GM18907 (cell line): ENCODE measurements at regions not wholly inside any gene's neighbourhood (a gene's known extent, or its start where the extent isn't known, plus 50 kb on each side); places are given as distances from the start of the nearest gene placed in this dataset.
"Not testable (repeated sequence)": the region's sequence is repeated elsewhere in the genome, so short reads cannot be mapped to it uniquely, and the experiment has no call there.

Source experiments
- ATAC-seq: cut with Tn5 transposase; IDR thresholded peaks from one replicate; pipeline ENCODE4 v1.9.1; 2021; ENCODE audit warnings: mild to moderate bottlenecking, moderate library complexity; ENCODE audit not compliant: unreplicated experiment

- peak; percentile 69 for ATAC-seq
Measured at GRCh38 chr16:79845033-79845733, 244.6 kb upstream of the MAF start.

GRCh38 chr16:79844603-79845002 lies 244.1 kb upstream of the MAF start:
- ATAC-seq = no peak

GRCh38 chr16:79843631-79844043 lies 243.1 kb upstream of the MAF start:
- ATAC-seq = no peak

- ATAC-seq = no peak
Measured at GRCh38 chr16:79843145-79843544, 242.6 kb upstream of the MAF start.

GRCh38 chr16:79842197-79842596 lies 241.7 kb upstream of the MAF start:
- no peak for ATAC-seq

- no peak for ATAC-seq
Measured at GRCh38 chr16:79839466-79840341, 239.2 kb upstream of the MAF start.

GRCh38 chr16:79838496-79839259 lies 238.1 kb upstream of the MAF start:
- no peak for ATAC-seq

- ATAC-seq = no peak
Measured at GRCh38 chr16:79836144-79836543, 235.6 kb upstream of the MAF start.

- ATAC-seq = no peak
Measured at GRCh38 chr16:79835194-79835593, 234.7 kb upstream of the MAF start.

GRCh38 chr16:79834720-79835119 lies 234.2 kb upstream of the MAF start:
- ATAC-seq = no peak

GRCh38 chr16:79834003-79834402 lies 233.5 kb upstream of the MAF start:
- not testable (repeated sequence) for ATAC-seq

- no peak for ATAC-seq
Measured at GRCh38 chr16:79833559-79833958, 233.0 kb upstream of the MAF start.

- ATAC-seq = no peak
Measured at GRCh38 chr16:79826732-79827475, 226.4 kb upstream of the MAF start.

- no peak for ATAC-seq
Measured at GRCh38 chr16:79825002-79825401, 224.5 kb upstream of the MAF start.

- ATAC-seq = no peak
Measured at GRCh38 chr16:79823639-79824038, 223.1 kb upstream of the MAF start.

GRCh38 chr16:79821911-79822310 lies 221.4 kb upstream of the MAF start:
- no peak for ATAC-seq

- ATAC-seq = no peak
Measured at GRCh38 chr16:79816081-79816497, 215.6 kb upstream of the MAF start.

- ATAC-seq = no peak
Measured at GRCh38 chr16:79815049-79815448, 214.5 kb upstream of the MAF start.

GRCh38 chr16:79814124-79814523 lies 213.6 kb upstream of the MAF start:
- ATAC-seq = no peak

GRCh38 chr16:79811541-79811940 lies 211.0 kb upstream of the MAF start:
- ATAC-seq = no peak
